MCF 10A (cell line): ENCODE measurements at regions not wholly inside any gene's neighbourhood (a gene's known extent, or its start where the extent isn't known, plus 50 kb on each side); places are given as distances from the start of the nearest gene placed in this dataset.

Source experiments
- BruUV-seq: library from RNA; stranded (reverse); fragments of 400-500 nt; replicated peaks from 2 replicates; lab custom pipeline; 2021; lab: Mats Ljungman, UMichigan
- CTCF ChIA-PET: fragments of 300-600 bp; sonication (Branson Sonifier 250); formaldehyde crosslinking; extraction: SDS; loops from one replicate; lab custom pipeline; 2021; ENCODE audit warnings: antibody characterized with exemption, inconsistent platforms; lab: Yijun Ruan, JAX
- POLR2A ChIA-PET: fragments of 300-600, 350-650 bp; sonication (Branson Sonifier 250); formaldehyde crosslinking; extraction: SDS; loops from one replicate; lab custom pipeline; 2020; ENCODE audit warnings: antibody characterized with exemption, inconsistent platforms; lab: Yijun Ruan, JAX
- DNase-seq: peaks from one replicate; pipeline ENCODE4 v3.0.0-alpha.2; 2018; ENCODE audit not compliant: unreplicated experiment
- H3K27ac Mint-ChIP-seq: one replicate; pipeline ENCODE4 v1.8.0; 2022; ENCODE audit warnings: mild to moderate bottlenecking, low read depth, mixed read lengths; ENCODE audit not compliant: unreplicated experiment
- H3K27me3 Mint-ChIP-seq: one replicate; pipeline ENCODE4 v1.8.0; 2022; ENCODE audit warnings: mixed read lengths; ENCODE audit not compliant: insufficient read depth, unreplicated experiment
- H3K36me3 Mint-ChIP-seq: one replicate; pipeline ENCODE4 v1.8.0; 2022; ENCODE audit warnings: mild to moderate bottlenecking, moderate library complexity, mixed read lengths; ENCODE audit not compliant: insufficient read depth, unreplicated experiment
- H3K4me1 Mint-ChIP-seq: one replicate; pipeline ENCODE4 v1.8.0; 2022; ENCODE audit warnings: mixed read lengths; ENCODE audit not compliant: insufficient read depth, unreplicated experiment
- H3K4me3 Mint-ChIP-seq: one replicate; pipeline ENCODE4 v1.8.0; 2022; ENCODE audit warnings: mild to moderate bottlenecking, moderate library complexity, mixed read lengths; ENCODE audit not compliant: unreplicated experiment
- H3K9me3 Mint-ChIP-seq: one replicate; pipeline ENCODE4 v1.8.0; 2022; ENCODE audit warnings: mixed read lengths; ENCODE audit not compliant: unreplicated experiment
- intact Hi-C: fragments of 100-400 bp; cut with micrococcal nuclease; formaldehyde crosslinking; loops from 2 replicates; pipeline ENCODE4 v1.14.1; 2022
- TF ChIP-seq, protein P1 (sequence below): fragments of 200-600 bp; IDR thresholded peaks from one replicate; pipeline ENCODE4 v1.8.0; 2022; ENCODE audit warnings: antibody characterized with exemption, mild to moderate bottlenecking; ENCODE audit not compliant: unreplicated experiment

DNA sequence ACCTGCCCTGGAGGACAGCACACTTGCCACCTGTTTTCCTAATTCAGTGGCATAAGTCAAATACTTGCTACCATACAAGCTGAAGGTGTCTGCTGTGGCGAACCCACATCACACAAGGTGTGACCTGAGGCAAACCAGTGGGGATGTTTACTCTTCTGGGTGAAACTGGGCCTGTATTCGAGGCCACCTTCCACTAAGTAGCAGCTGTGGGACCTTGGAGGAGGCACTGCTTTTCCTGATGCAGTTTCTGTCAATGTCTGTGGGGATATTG, 927.4 kb downstream of the BRD1 start:
- H3K4me3 Mint-ChIP-seq = no peak overlapping the region
- peaks cover 8% of the 10 kb centered on the region for H3K9me3 Mint-ChIP-seq
- no peak overlapping the region for H3K27ac Mint-ChIP-seq
- no peaks in the 10 kb centered on the region for H3K36me3 Mint-ChIP-seq
- ChIA-PET POLR2A (no interaction called here), CTCF (no interaction called here)
- no peaks in the 10 kb centered on the region for H3K4me1 Mint-ChIP-seq
- no peak for DNase-seq
- TF ChIP-seq, protein P1, sequence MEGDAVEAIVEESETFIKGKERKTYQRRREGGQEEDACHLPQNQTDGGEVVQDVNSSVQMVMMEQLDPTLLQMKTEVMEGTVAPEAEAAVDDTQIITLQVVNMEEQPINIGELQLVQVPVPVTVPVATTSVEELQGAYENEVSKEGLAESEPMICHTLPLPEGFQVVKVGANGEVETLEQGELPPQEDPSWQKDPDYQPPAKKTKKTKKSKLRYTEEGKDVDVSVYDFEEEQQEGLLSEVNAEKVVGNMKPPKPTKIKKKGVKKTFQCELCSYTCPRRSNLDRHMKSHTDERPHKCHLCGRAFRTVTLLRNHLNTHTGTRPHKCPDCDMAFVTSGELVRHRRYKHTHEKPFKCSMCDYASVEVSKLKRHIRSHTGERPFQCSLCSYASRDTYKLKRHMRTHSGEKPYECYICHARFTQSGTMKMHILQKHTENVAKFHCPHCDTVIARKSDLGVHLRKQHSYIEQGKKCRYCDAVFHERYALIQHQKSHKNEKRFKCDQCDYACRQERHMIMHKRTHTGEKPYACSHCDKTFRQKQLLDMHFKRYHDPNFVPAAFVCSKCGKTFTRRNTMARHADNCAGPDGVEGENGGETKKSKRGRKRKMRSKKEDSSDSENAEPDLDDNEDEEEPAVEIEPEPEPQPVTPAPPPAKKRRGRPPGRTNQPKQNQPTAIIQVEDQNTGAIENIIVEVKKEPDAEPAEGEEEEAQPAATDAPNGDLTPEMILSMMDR = no peak
- no peaks in the 10 kb centered on the region for H3K27me3 Mint-ChIP-seq
- intact Hi-C loops = no loop called here
- no TSS peak for BruUV-seq

- intact Hi-C loops = no loop called here
- Mint-ChIP-seq H3K9me3 (peaks cover 5% of the 10 kb centered on the region), H3K27ac (no peak overlapping the region), H3K4me3 (no peak overlapping the region), H3K36me3 (no peaks in the 10 kb centered on the region), H3K4me1 (no peaks in the 10 kb centered on the region), H3K27me3 (no peaks in the 10 kb centered on the region)
- TF ChIP-seq, protein P1 = no peak
- ChIA-PET CTCF (no interaction called here), POLR2A (no interaction called here)
- BruUV-seq = no TSS peak
- no peak for DNase-seq
Measured at GRCh38 chr22:48899523-48900326, 927.9 kb downstream of the BRD1 start.

GRCh38 chr22:48898524-48899250, 929.0 kb downstream of the BRD1 start:
- H3K4me1 Mint-ChIP-seq = no peaks in the 10 kb centered on the region
- TF ChIP-seq, protein P1 = no peak
- DNase-seq = no peak
- intact Hi-C loops = no loop called here
- CTCF ChIA-PET = no interaction called here
- no peak overlapping the region for H3K27ac Mint-ChIP-seq
- H3K36me3 Mint-ChIP-seq = no peaks in the 10 kb centered on the region
- POLR2A ChIA-PET = no interaction called here
- BruUV-seq = no TSS peak
- no peaks in the 10 kb centered on the region for H3K27me3 Mint-ChIP-seq
- no peak overlapping the region for H3K4me3 Mint-ChIP-seq
- no peaks in the 10 kb centered on the region for H3K9me3 Mint-ChIP-seq

DNA sequence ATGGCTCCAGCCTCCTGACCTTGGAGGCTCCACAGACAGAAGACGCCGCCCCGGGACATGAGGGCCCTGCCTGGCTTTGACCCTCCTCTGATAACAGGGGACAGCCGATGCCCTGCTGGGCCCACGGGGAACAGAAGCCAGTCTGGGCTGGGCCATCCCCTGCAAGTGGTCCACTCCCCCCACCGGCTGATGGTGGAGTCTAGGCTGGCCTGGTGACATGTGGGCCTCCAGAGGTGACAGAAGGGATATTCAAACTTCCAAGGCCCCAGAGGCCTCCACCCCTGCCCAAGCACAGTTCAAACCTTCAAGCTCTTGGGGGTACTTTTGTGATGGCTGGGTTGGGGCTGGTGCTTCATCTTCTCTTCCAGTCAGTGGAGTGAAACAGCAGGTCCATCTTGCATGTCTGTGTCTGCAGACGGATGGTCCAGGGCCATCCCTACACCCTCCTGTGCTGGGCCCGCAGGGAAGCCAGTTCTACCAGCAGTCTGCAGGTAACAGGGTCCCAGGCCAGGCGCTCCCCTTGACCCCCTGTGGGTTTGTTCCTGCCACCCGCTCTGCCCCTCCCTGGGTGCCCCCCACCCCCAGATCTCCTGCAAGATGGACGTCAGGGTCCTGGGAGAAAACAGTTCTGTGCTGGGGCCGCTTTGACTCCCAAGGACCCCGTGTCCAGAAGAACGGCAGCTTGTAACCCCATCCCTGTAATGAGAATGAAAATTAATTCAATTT, 929.9 kb downstream of the BRD1 start:
- Mint-ChIP-seq H3K27ac (no peak overlapping the region), H3K4me1 (no peaks in the 10 kb centered on the region), H3K4me3 (no peak overlapping the region), H3K27me3 (no peaks in the 10 kb centered on the region), H3K36me3 (no peaks in the 10 kb centered on the region), H3K9me3 (peaks cover 6% of the 10 kb centered on the region)
- intact Hi-C loops = no loop called here
- no TSS peak for BruUV-seq
- TF ChIP-seq, protein P1 = no peak
- ChIA-PET CTCF (no interaction called here), POLR2A (no interaction called here)
- no peak for DNase-seq
